Type B pancreatic cell (in vitro differentiated cells): ENCODE measurements at regions not wholly inside any gene's neighbourhood (a gene's known extent, or its start where the extent isn't known, plus 50 kb on each side); places are given as distances from the start of the nearest gene placed in this dataset.

Experiments used
- DNase-seq: peaks from one replicate; pipeline ENCODE4 v3.0.0; 2021; ENCODE audit warnings: mixed read lengths; ENCODE audit not compliant: unreplicated experiment; ENCODE audit errors: extremely low spot score
- H3K27ac Mint-ChIP-seq: 2 replicates; pipeline ENCODE4 v1.8.0; 2021; ENCODE audit warnings: mild to moderate bottlenecking, mixed read lengths
- H3K27me3 Mint-ChIP-seq: 2 replicates; pipeline ENCODE4 v1.8.0; 2021; ENCODE audit warnings: mixed read lengths
- H3K36me3 Mint-ChIP-seq: 2 replicates; pipeline ENCODE4 v1.8.0; 2021; ENCODE audit warnings: mixed read lengths
- H3K4me1 Mint-ChIP-seq: one replicate; pipeline ENCODE4 v1.8.0; 2021; ENCODE audit warnings: mixed read lengths; ENCODE audit not compliant: unreplicated experiment
- H3K4me3 Mint-ChIP-seq: 2 replicates; pipeline ENCODE4 v1.8.0; 2021; ENCODE audit warnings: mild to moderate bottlenecking, mixed read lengths
- H3K9me3 Mint-ChIP-seq: 2 replicates; pipeline ENCODE4 v1.8.0; 2021; ENCODE audit warnings: mixed read lengths
- TF ChIP-seq, protein P1 (sequence below): fragments of 200-600 bp; sonication (generic); conservative IDR thresholded peaks from 2 replicates; pipeline ENCODE4 v1.5.0; 2021; ENCODE audit warnings: antibody characterized with exemption, mild to moderate bottlenecking

DNA sequence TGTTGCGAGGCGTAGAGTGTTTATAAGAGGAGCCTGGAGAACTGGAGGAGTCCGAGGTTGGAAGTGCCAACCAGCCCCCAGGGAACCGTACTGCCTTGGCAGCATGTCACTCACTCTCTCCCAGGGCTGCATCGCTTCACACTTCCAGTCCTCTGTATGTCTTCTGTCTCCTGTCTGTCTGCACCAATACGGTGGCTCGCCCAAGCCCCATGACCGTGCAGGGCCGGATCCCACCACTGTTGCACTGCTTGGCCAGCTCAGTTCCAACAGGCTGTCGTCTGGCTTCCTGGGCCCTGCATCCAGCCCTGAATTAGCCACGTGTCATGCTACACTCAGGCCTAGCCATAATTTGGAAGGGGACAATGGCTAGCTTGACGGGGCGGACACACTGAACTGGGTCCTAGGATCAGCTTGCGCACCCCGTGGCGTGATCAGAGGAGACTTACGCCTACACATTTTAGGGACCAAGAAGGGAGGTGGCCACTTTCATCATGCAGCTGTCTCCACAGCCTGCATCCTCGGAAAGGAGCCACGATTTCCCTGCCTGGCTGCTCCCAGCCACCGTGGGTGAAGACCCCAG, 147.1 kb downstream of the URI1 start:
- no peaks in the 10 kb centered on the region for H3K36me3 Mint-ChIP-seq
- TF ChIP-seq, protein P1, sequence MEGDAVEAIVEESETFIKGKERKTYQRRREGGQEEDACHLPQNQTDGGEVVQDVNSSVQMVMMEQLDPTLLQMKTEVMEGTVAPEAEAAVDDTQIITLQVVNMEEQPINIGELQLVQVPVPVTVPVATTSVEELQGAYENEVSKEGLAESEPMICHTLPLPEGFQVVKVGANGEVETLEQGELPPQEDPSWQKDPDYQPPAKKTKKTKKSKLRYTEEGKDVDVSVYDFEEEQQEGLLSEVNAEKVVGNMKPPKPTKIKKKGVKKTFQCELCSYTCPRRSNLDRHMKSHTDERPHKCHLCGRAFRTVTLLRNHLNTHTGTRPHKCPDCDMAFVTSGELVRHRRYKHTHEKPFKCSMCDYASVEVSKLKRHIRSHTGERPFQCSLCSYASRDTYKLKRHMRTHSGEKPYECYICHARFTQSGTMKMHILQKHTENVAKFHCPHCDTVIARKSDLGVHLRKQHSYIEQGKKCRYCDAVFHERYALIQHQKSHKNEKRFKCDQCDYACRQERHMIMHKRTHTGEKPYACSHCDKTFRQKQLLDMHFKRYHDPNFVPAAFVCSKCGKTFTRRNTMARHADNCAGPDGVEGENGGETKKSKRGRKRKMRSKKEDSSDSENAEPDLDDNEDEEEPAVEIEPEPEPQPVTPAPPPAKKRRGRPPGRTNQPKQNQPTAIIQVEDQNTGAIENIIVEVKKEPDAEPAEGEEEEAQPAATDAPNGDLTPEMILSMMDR, result no peak
- no peaks in the 10 kb centered on the region for H3K9me3 Mint-ChIP-seq
- H3K4me3 Mint-ChIP-seq, result no peak overlapping the region
- no peaks in the 10 kb centered on the region for H3K4me1 Mint-ChIP-seq
- H3K27me3 Mint-ChIP-seq, result peaks cover 13% of the 10 kb centered on the region
- no peak overlapping the region for H3K27ac Mint-ChIP-seq
- DNase-seq, result no peak

DNA sequence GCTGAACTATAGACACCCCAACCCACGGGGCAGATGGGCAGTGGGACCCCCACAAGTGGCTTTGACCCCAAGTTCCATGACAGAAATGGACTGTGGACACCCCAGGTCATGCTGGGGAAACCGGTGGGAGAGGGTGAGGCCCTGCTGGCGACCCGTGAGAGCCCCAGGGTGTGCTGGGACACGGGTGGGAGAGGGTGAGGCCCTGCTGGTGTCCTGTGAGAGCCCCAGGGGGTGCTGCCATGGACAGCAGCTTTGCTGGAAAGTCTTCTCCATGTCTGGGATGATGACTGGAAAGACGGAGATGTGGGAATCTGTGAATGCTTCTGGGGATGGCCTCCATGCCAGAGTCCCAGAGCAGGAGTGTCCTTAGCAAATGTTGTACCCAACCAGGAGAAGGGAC, 148.4 kb downstream of the URI1 start:
- H3K27ac Mint-ChIP-seq, result no peak overlapping the region
- H3K27me3 Mint-ChIP-seq, result peaks cover 13% of the 10 kb centered on the region
- H3K4me1 Mint-ChIP-seq, result no peaks in the 10 kb centered on the region
- H3K9me3 Mint-ChIP-seq, result no peaks in the 10 kb centered on the region
- no peak overlapping the region for H3K4me3 Mint-ChIP-seq
- DNase-seq, result no peak
- H3K36me3 Mint-ChIP-seq, result no peaks in the 10 kb centered on the region
- TF ChIP-seq, protein P1, result no peak

DNA sequence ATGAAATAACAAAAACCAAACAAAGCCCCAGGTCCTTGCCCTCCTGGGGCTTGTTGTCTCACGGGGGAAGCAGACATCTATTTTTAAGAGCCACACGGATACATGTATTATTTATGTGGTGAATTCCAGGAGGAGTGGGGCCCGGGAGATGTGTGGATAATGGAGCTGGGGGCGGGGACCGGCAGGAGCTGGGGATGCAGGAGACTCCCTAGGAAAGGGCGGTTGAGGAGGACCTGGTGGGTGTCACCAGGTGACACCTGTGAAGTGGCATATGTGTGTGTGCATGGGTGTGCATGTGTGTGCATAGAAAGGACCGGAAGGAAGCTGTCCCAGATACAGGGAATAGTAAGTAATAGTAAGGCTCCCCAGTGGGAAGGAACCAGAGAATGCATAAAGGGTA, 148.9 kb downstream of the URI1 start:
- Mint-ChIP-seq H3K4me1 (no peaks in the 10 kb centered on the region), H3K4me3 (no peak overlapping the region), H3K27ac (no peak overlapping the region), H3K9me3 (no peaks in the 10 kb centered on the region), H3K27me3 (peaks cover 10% of the 10 kb centered on the region), H3K36me3 (no peaks in the 10 kb centered on the region)
- TF ChIP-seq, protein P1, result no peak
- DNase-seq, result no peak

DNA sequence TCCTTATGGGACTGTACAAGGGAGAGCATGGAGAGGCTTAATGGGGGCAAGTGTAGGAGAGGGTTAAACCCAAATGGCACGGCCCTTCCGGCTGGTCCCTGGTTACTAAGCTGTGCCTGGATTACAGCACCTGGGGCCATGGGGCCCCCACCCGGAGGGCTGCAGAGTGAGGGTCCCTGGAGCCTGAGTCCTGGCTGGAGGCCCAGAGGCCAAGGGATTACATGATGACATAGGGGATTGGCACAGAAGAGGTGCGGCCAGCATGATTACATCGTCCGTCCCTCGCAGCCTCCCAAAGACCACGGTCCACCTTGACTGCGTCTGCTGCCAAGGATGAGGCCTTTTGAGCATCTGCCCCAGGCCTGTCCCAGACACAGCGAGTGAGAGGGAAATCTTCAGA, 149.4 kb downstream of the URI1 start:
- TF ChIP-seq, protein P1, result no peak
- Mint-ChIP-seq H3K4me1 (no peaks in the 10 kb centered on the region), H3K36me3 (no peaks in the 10 kb centered on the region), H3K9me3 (no peaks in the 10 kb centered on the region), H3K4me3 (no peak overlapping the region), H3K27me3 (peaks cover 8% of the 10 kb centered on the region), H3K27ac (no peak overlapping the region)
- no peak for DNase-seq

DNA sequence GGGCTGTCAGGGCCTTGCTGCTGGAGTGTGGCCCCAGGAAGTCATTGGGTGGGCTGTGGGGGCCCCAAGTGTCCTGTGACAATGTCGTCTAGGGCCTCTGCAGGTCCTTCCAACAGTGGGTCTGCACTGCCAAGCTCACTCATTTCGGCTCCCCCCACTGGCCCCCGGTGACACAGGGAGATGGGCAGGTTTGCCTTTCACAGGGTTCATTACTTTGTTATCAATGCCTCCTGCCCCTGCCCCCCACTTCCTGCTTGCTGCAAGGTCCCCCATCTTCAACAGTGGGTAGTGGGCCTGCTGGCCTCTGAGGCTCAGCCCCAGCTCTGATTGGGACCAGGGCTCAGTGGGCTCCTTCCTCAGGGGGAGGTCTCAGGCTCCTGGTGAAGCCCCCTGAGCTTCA, 149.8 kb downstream of the URI1 start:
- Mint-ChIP-seq H3K4me3 (no peak overlapping the region), H3K9me3 (no peaks in the 10 kb centered on the region), H3K27me3 (peaks cover 8% of the 10 kb centered on the region), H3K36me3 (no peaks in the 10 kb centered on the region), H3K27ac (no peak overlapping the region), H3K4me1 (no peaks in the 10 kb centered on the region)
- TF ChIP-seq, protein P1, result no peak
- DNase-seq, result no peak
